K562 (cell line): ENCODE measurements at regions not wholly inside any gene's neighbourhood (a gene's known extent, or its start where the extent isn't known, plus 50 kb on each side); places are given as distances from the start of the nearest gene placed in this dataset.

Experiments used
- ATAC-seq: fragments of 200-7000 bp; cut with Tn5 transposase; 3 replicates; pipeline ENCODE4 v1.9.1; 2020; ENCODE audit warnings: moderate library complexity
- BruUV-seq: library from RNA; stranded (reverse); fragments of 400-500 nt; replicated peaks from 2 replicates; lab custom pipeline; 2021; lab: Mats Ljungman, UMichigan
- CTCF ChIA-PET: fragments of 300-600 bp; formaldehyde crosslinking; extraction: SDS; loops from one replicate; lab custom pipeline; 2021; ENCODE audit warnings: low intra/inter-chr PET ratio; lab: Yijun Ruan, JAX
- POLR2A ChIA-PET: fragments of 300-600, 350-650 bp; sonication (Branson Sonifier 250); formaldehyde crosslinking; extraction: SDS; loops from one replicate; lab custom pipeline; 2021; ENCODE audit warnings: antibody characterized with exemption, inconsistent platforms; lab: Yijun Ruan, JAX
- DNase-seq, 4 experiments: peaks; one replicate each; pipeline versions ENCODE4 v3.0.0 to v3.0.0-alpha.2; 2011 to 2018; ENCODE audit warnings: low spot score in 3 of 4, mixed read lengths in 3 of 4; ENCODE audit errors: extremely low read depth in 1 of 4
- FAIRE-seq: peaks from 2 replicates; lab custom pipeline; 2011; peaks lifted over from hg19 to GRCh38; lab: Jason Lieb, UNC
- H2AFZ ChIP-seq: 2 replicates; pipeline ENCODE4 v1.6.0; 2011; ENCODE audit warnings: low read depth, low read length, control low read depth, inconsistent platforms
- H3K27ac ChIP-seq: fragments of 200-600 bp; 3 replicates; pipeline ENCODE4 v1.8.0; 2011; ENCODE audit warnings: low read depth, mild to moderate bottlenecking, control low read depth, inconsistent platforms, low read length, moderate library complexity, mixed read lengths; ENCODE audit errors: extremely low read depth
- H3K27me3 ChIP-seq, 2 experiments: fragments of 300-600 bp in 1 of 2; 2 replicates in 1 of 2; 3 replicates in 1 of 2; pipeline versions ENCODE4 v1.6.0 to v1.8.0; 2011; ENCODE audit warnings: inconsistent platforms in 2 of 2, low read length in 2 of 2, mild to moderate bottlenecking in 1 of 2, mixed read lengths in 1 of 2, moderate library complexity in 1 of 2; ENCODE audit not compliant: control insufficient read depth in 2 of 2, insufficient read depth in 2 of 2
- H3K36me3 ChIP-seq: fragments of 300-600 bp; 3 replicates; pipeline ENCODE4 v1.8.0; 2011; ENCODE audit warnings: mild to moderate bottlenecking, low read length, inconsistent platforms; ENCODE audit not compliant: control insufficient read depth, insufficient read depth
- H3K4me1 ChIP-seq, 2 experiments: fragments of 200-600 bp in 1 of 2; replicated peaks in 1 of 2; 2 replicates in 1 of 2; 3 replicates in 1 of 2; pipeline versions ENCODE4 v1.5.1 to v1.8.0; 2011; ENCODE audit warnings: inconsistent platforms in 2 of 2, low read length in 2 of 2, mild to moderate bottlenecking in 1 of 2, mixed read lengths in 1 of 2, moderate library complexity in 1 of 2; ENCODE audit not compliant: control insufficient read depth in 2 of 2, insufficient read depth in 2 of 2
- H3K4me2 ChIP-seq: 2 replicates; pipeline ENCODE4 v1.6.1; 2011; ENCODE audit warnings: low read length, control low read depth, inconsistent platforms, mixed read lengths; ENCODE audit not compliant: insufficient read depth
- H3K4me3 ChIP-seq: fragments of 200-600 bp; sonication (generic), shearing (Covaris generic); 2 replicates; pipeline ENCODE4 v1.5.1; 2016; ENCODE audit warnings: control low read depth, inconsistent platforms
- H3K79me2 ChIP-seq: fragments of 200-600 bp; 3 replicates; pipeline ENCODE4 v1.8.0; 2011; ENCODE audit warnings: low read length, inconsistent platforms; ENCODE audit not compliant: control insufficient read depth, insufficient read depth
- H3K9ac ChIP-seq, 2 experiments: 2 replicates each; pipeline versions ENCODE4 v1.6.0 to v1.6.1; 2011; ENCODE audit warnings: low read depth in 2 of 2, low read length in 2 of 2, control low read depth in 1 of 2, inconsistent platforms in 1 of 2, mild to moderate bottlenecking in 1 of 2, mixed read lengths in 1 of 2; ENCODE audit not compliant: insufficient read depth in 1 of 2
- H3K9me1 ChIP-seq: one replicate; pipeline ENCODE4 v1.6.0; 2011; ENCODE audit warnings: inconsistent platforms, mild to moderate bottlenecking, low read length, moderate library complexity; ENCODE audit not compliant: control insufficient read depth, insufficient read depth
- H3K9me3 ChIP-seq: replicated peaks from 2 replicates; pipeline ENCODE4 v1.5.1; 2011; ENCODE audit warnings: low read depth, low read length, inconsistent platforms; ENCODE audit not compliant: control insufficient read depth, insufficient read depth
- H4K20me1 ChIP-seq: replicated peaks from 2 replicates; pipeline ENCODE4 v1.6.1; 2011; ENCODE audit warnings: low read length, inconsistent platforms, mixed read lengths; ENCODE audit not compliant: control insufficient read depth, insufficient read depth
- GTF3C2 ChIP-seq: IDR thresholded peaks from 3 replicates; pipeline ENCODE4 v1.6.1; 2011; ENCODE audit warnings: borderline replicate concordance, mild to moderate bottlenecking, moderate library complexity; ENCODE audit not compliant: insufficient read length; ENCODE audit errors: extremely low read depth
- HNRNPL ChIP-seq: fragments of 200-400 bp; formaldehyde crosslinking; IDR thresholded peaks from 2 replicates; pipeline ENCODE4 v1.6.1; 2017; ENCODE audit warnings: low read depth, mild to moderate bottlenecking, low read length
- KHSRP ChIP-seq: fragments of 450-650 bp; IDR thresholded peaks from 2 replicates; pipeline ENCODE4 v1.6.1; 2017
- MECOM ChIP-seq: fragments of 250-450 bp; sonication (Bioruptor Pico); IDR thresholded peaks from 2 replicates; pipeline ENCODE4 v1.8.0; 2022; ENCODE audit warnings: inconsistent platforms
- MEIS2 ChIP-seq: fragments of 450-650 bp; IDR thresholded peaks from 2 replicates; pipeline ENCODE4 v1.6.1; 2014; ENCODE audit warnings: mild to moderate bottlenecking; ENCODE audit not compliant: partially characterized antibody
- NCOA2 ChIP-seq, 2 experiments: fragments of 450-650 bp; IDR thresholded peaks; 2 replicates each; pipeline ENCODE4 v1.6.1; 2018; ENCODE audit warnings: mild to moderate bottlenecking in 2 of 2, moderate library complexity in 1 of 2; ENCODE audit not compliant: partially characterized antibody in 2 of 2
- NR2C1 ChIP-seq, 2 experiments: fragments of 450-650 bp; IDR thresholded peaks; 2 replicates each; pipeline ENCODE4 v1.6.1; 2017; ENCODE audit warnings: mild to moderate bottlenecking in 2 of 2, antibody characterized with exemption in 1 of 2, inconsistent platforms in 1 of 2, missing compliant biosample characterization in 1 of 2, missing genetic modification characterization in 1 of 2
- PCBP2 ChIP-seq: fragments of 200-400 bp; formaldehyde crosslinking; IDR thresholded peaks from 2 replicates; pipeline ENCODE4 v1.6.1; 2018; ENCODE audit warnings: low read length, low read depth, mild to moderate bottlenecking, moderate library complexity; ENCODE audit not compliant: poor library complexity, severe bottlenecking
- WGBS: fragments of 100-300 bp; shearing (Covaris generic); methylation state at CpG from one replicate; pipeline ENCODE4 v1.1.6; 2016; ENCODE audit warnings: low coverage, mixed read lengths; ENCODE audit not compliant: insufficient coverage; ENCODE audit errors: missing lambda C conversion rate; 5-methylcytosine and 5-hydroxymethylcytosine counted together
- in situ Hi-C: fragments of 300-500 bp; cut with MboI; formaldehyde crosslinking; loops from 4 replicates; pipeline ENCODE4 v1.15.0; 2018; ENCODE audit warnings: inconsistent platforms, mixed read lengths
- intact Hi-C: fragments of 100-400 bp; cut with micrococcal nuclease; formaldehyde crosslinking; loops from 2 replicates; pipeline ENCODE4 v1.14.2; 2022
- TF ChIP-seq, protein P1 (sequence below), 2 experiments: IDR thresholded peaks in 1 of 2; conservative IDR thresholded peaks in 1 of 2; 2 replicates each; pipeline ENCODE4 v1.6.1; 2016; ENCODE audit warnings: low read depth in 2 of 2, mild to moderate bottlenecking in 1 of 2, missing compliant biosample characterization in 1 of 2, missing genetic modification characterization in 1 of 2, moderate library complexity in 1 of 2

- no peak for DNase-seq
- 25% methylated on average over 3 of the region's 3 CpGs for WGBS
- POLR2A ChIA-PET: no interaction called here
- H3K36me3 ChIP-seq: no peaks in the 10 kb centered on the region
- intact Hi-C loops: no loop called here
- ATAC-seq: no peak
- no peak overlapping the region for H3K4me2 ChIP-seq
- CTCF ChIA-PET: no interaction called here
- H3K4me3 ChIP-seq: no peak overlapping the region
- no TSS peak for BruUV-seq
- no peak for TF ChIP-seq PCBP2
- no peak for TF ChIP-seq HNRNPL
- TF ChIP-seq MEIS2: peak; percentile 55
- peak; percentile 70; the same call in 1 of the 2 replicates for TF ChIP-seq MECOM (CRISPR knock-in tag)
- TF ChIP-seq NCOA2 (IDR thresholded peaks at IDR 0.05; ENCODE audit: partially characterized antibody in 2 of 2): no peak
- no peak for TF ChIP-seq NR2C1 (IDR thresholded peaks at IDR 0.05)
- no peak for TF ChIP-seq NR2C1 (tag; IDR thresholded peaks at IDR 0.05)
- TF ChIP-seq, protein P1, sequence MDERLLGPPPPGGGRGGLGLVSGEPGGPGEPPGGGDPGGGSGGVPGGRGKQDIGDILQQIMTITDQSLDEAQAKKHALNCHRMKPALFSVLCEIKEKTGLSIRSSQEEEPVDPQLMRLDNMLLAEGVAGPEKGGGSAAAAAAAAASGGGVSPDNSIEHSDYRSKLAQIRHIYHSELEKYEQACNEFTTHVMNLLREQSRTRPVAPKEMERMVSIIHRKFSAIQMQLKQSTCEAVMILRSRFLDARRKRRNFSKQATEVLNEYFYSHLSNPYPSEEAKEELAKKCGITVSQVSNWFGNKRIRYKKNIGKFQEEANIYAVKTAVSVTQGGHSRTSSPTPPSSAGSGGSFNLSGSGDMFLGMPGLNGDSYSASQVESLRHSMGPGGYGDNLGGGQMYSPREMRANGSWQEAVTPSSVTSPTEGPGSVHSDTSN (CRISPR knock-in tag; IDR thresholded peaks at IDR 0.05; ENCODE audit: low read depth): no peak
- TF ChIP-seq, protein P1 (tag; conservative IDR thresholded peaks at IDR 0.05; ENCODE audit: low read depth): 0 out of 2 replicates have a peak, but pooled peaks have one; percentile 30
- TF ChIP-seq KHSRP: no peak
- TF ChIP-seq GTF3C2: no peak
- FAIRE-seq: no peak
- H3K79me2 ChIP-seq: no peaks in the 10 kb centered on the region
- H3K27me3 ChIP-seq: no peaks in the 10 kb centered on the region
- no peaks in the 10 kb centered on the region for H3K9me3 ChIP-seq
- H3K27ac ChIP-seq: no peak overlapping the region
- in situ Hi-C loops: no loop called here
- no peak overlapping the region for H3K9ac ChIP-seq
- no peaks in the 10 kb centered on the region for H3K4me1 ChIP-seq
- no peaks in the 10 kb centered on the region for H3K9me1 ChIP-seq
- H4K20me1 ChIP-seq: no peaks in the 10 kb centered on the region
- peak overlapping the region; percentile 29; the same call in 1 of the 2 replicates for H2AFZ ChIP-seq
Observed at GRCh38 chr11:95606824-95607223, 182.8 kb downstream of the FAM76B start.
